ENCODE measurements at regions not wholly inside any gene's neighbourhood (a gene's known extent, or its start where the extent isn't known, plus 50 kb on each side); places are given as distances from the start of the nearest gene placed in this dataset.

DNA sequence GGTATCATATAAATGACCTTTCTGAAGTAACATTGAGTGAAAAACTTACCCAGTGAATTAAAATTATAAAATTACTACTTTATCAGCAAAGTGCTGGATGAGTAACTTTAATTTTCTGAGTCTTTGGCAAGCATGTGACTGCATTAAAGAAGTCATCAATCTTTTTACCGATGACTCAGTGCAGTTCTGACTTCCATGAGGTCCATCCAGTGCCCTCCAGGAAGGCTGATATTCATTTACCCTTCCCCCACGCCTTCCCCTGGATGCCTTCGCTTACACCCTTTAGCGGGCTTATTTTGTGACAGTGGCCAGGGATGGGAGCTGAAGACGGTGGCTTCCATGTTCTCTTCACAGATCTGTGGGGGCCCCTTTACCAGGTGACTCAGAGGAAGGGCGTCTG, 572.9 kb upstream of the PFKP start:
- TF ChIP-seq, protein P1, sequence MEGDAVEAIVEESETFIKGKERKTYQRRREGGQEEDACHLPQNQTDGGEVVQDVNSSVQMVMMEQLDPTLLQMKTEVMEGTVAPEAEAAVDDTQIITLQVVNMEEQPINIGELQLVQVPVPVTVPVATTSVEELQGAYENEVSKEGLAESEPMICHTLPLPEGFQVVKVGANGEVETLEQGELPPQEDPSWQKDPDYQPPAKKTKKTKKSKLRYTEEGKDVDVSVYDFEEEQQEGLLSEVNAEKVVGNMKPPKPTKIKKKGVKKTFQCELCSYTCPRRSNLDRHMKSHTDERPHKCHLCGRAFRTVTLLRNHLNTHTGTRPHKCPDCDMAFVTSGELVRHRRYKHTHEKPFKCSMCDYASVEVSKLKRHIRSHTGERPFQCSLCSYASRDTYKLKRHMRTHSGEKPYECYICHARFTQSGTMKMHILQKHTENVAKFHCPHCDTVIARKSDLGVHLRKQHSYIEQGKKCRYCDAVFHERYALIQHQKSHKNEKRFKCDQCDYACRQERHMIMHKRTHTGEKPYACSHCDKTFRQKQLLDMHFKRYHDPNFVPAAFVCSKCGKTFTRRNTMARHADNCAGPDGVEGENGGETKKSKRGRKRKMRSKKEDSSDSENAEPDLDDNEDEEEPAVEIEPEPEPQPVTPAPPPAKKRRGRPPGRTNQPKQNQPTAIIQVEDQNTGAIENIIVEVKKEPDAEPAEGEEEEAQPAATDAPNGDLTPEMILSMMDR (IDR thresholded peaks at IDR 0.05), result no peak
- no peak for TF ChIP-seq POLR2A (IDR thresholded peaks at IDR 0.05)
